HG03103 (cell line): ENCODE measurements at regions not wholly inside any gene's neighbourhood (a gene's known extent, or its start where the extent isn't known, plus 50 kb on each side); places are given as distances from the start of the nearest gene placed in this dataset.
A peak's percentile ranks its signal among the peaks of the same experiment; 100 is the strongest.
"Not testable (repeated sequence)": the region's sequence is repeated elsewhere in the genome, so short reads cannot be mapped to it uniquely, and the experiment has no call there.

Source experiments
- ATAC-seq: cut with Tn5 transposase; IDR thresholded peaks from one replicate; pipeline ENCODE4 v1.9.1; 2021; ENCODE audit warnings: low read depth; ENCODE audit not compliant: unreplicated experiment

GRCh38 chr2:186949726-186950256 lies 100.8 kb upstream of the ZSWIM2 start:
- ATAC-seq: no peak

- ATAC-seq: no peak
These were observed 98.5 kb upstream of the ZSWIM2 start for GRCh38 chr2:186947516-186947915.

GRCh38 chr2:186946896-186947467 lies 98.0 kb upstream of the ZSWIM2 start:
- no peak for ATAC-seq

- no peak for ATAC-seq
These were observed 92.9 kb upstream of the ZSWIM2 start for GRCh38 chr2:186941853-186942252.

- no peak for ATAC-seq
These were observed 91.5 kb upstream of the ZSWIM2 start for GRCh38 chr2:186940463-186940862.

- no peak for ATAC-seq
These were observed 85.5 kb upstream of the ZSWIM2 start for GRCh38 chr2:186934420-186934819.

- no peak for ATAC-seq
These were observed 78.9 kb upstream of the ZSWIM2 start for GRCh38 chr2:186927867-186928191.

- ATAC-seq: no peak
These were observed 78.4 kb upstream of the ZSWIM2 start for GRCh38 chr2:186927185-186927866.

- ATAC-seq: no peak
These were observed 76.5 kb upstream of the ZSWIM2 start for GRCh38 chr2:186925514-186925913.

GRCh38 chr2:186922316-186922715 lies 73.3 kb upstream of the ZSWIM2 start:
- not testable (repeated sequence) for ATAC-seq

GRCh38 chr2:186919296-186919695 lies 70.3 kb upstream of the ZSWIM2 start:
- ATAC-seq: no peak

- no peak for ATAC-seq
These were observed 69.5 kb upstream of the ZSWIM2 start for GRCh38 chr2:186918495-186918894.

GRCh38 chr2:186917866-186918265 lies 68.9 kb upstream of the ZSWIM2 start:
- no peak for ATAC-seq

GRCh38 chr2:186913870-186914269 lies 64.9 kb upstream of the ZSWIM2 start:
- ATAC-seq: peak; percentile 96

GRCh38 chr2:186912979-186913378 lies 64.0 kb upstream of the ZSWIM2 start:
- no peak for ATAC-seq

GRCh38 chr2:186911551-186912085 lies 62.6 kb upstream of the ZSWIM2 start:
- ATAC-seq: no peak

- no peak for ATAC-seq
These were observed 62.0 kb upstream of the ZSWIM2 start for GRCh38 chr2:186910996-186911395.

- ATAC-seq: no peak
These were observed 60.1 kb upstream of the ZSWIM2 start for GRCh38 chr2:186909095-186909494.

- ATAC-seq: no peak
These were observed 58.9 kb upstream of the ZSWIM2 start for GRCh38 chr2:186907897-186908296.

GRCh38 chr2:186903216-186903615 lies 54.2 kb upstream of the ZSWIM2 start:
- ATAC-seq: no peak
